NCI-H774 (cell line): ENCODE measurements at regions not wholly inside any gene's neighbourhood (a gene's known extent, or its start where the extent isn't known, plus 50 kb on each side); places are given as distances from the start of the nearest gene placed in this dataset.

ENCODE experiments used
- DNase-seq: peaks from one replicate; lab custom pipeline; 2025; lab: John Stamatoyannopoulos, UW

- no peak for DNase-seq
Observed at GRCh38 chr11:45089676-45090499, 56.6 kb upstream of the PRDM11 start.

- no peak for DNase-seq
Observed at GRCh38 chr11:45090607-45091006, 55.8 kb upstream of the PRDM11 start.

GRCh38 chr11:45091563-45092403, 54.7 kb upstream of the PRDM11 start:
- no peak for DNase-seq

- no peak for DNase-seq
Observed at GRCh38 chr11:45092404-45092785, 54.0 kb upstream of the PRDM11 start.

GRCh38 chr11:45092901-45093760, 53.3 kb upstream of the PRDM11 start:
- no peak for DNase-seq

GRCh38 chr11:45093761-45094455, 52.5 kb upstream of the PRDM11 start:
- DNase-seq = no peak

- no peak for DNase-seq
Observed at GRCh38 chr11:45094958-45095690, 51.3 kb upstream of the PRDM11 start.

GRCh38 chr11:45095691-45096010, 50.8 kb upstream of the PRDM11 start:
- no peak for DNase-seq

GRCh38 chr11:45096636-45097035, 49.8 kb upstream of the PRDM11 start:
- no peak for DNase-seq
